ENCODE measurements at regions not wholly inside any gene's neighbourhood (a gene's known extent, or its start where the extent isn't known, plus 50 kb on each side); places are given as distances from the start of the nearest gene placed in this dataset.
A peak's percentile ranks its signal among the peaks of the same experiment; 100 is the strongest.
"Not testable (repeated sequence)": the region's sequence is repeated elsewhere in the genome, so short reads cannot be mapped to it uniquely, and the experiment has no call there.

- H3K9me3 ChIP-seq: no peaks in the 10 kb centered on the region
- ATAC-seq (no peak), DNase-seq (peak; percentile 52)
- H3K4me3 ChIP-seq: no peak overlapping the region
- TF ChIP-seq, protein P1, sequence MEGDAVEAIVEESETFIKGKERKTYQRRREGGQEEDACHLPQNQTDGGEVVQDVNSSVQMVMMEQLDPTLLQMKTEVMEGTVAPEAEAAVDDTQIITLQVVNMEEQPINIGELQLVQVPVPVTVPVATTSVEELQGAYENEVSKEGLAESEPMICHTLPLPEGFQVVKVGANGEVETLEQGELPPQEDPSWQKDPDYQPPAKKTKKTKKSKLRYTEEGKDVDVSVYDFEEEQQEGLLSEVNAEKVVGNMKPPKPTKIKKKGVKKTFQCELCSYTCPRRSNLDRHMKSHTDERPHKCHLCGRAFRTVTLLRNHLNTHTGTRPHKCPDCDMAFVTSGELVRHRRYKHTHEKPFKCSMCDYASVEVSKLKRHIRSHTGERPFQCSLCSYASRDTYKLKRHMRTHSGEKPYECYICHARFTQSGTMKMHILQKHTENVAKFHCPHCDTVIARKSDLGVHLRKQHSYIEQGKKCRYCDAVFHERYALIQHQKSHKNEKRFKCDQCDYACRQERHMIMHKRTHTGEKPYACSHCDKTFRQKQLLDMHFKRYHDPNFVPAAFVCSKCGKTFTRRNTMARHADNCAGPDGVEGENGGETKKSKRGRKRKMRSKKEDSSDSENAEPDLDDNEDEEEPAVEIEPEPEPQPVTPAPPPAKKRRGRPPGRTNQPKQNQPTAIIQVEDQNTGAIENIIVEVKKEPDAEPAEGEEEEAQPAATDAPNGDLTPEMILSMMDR (IDR thresholded peaks at IDR 0.05): no peak
- H3K27me3 ChIP-seq: no peaks in the 10 kb centered on the region
- intact Hi-C loops (cut with DNase I): no loop called here
- H3K4me1 ChIP-seq: peaks cover 74% of the 10 kb centered on the region
- H3K36me3 ChIP-seq: no peaks in the 10 kb centered on the region
- no peak overlapping the region for H3K27ac ChIP-seq
Measured at GRCh38 chr1:234914606-234915290, 213.9 kb downstream of the TOMM20 start.

- H3K27me3 ChIP-seq: no peaks in the 10 kb centered on the region
- no peak for DNase-seq
- no peaks in the 10 kb centered on the region for H3K36me3 ChIP-seq
- peaks cover 64% of the 10 kb centered on the region for H3K4me1 ChIP-seq
- TF ChIP-seq, protein P1 (IDR thresholded peaks at IDR 0.05): no peak
- peak overlapping the region; percentile 66 for H3K27ac ChIP-seq
- ATAC-seq: no peak
- intact Hi-C loops (cut with DNase I): no loop called here
- no peak overlapping the region for H3K4me3 ChIP-seq
- H3K9me3 ChIP-seq: no peaks in the 10 kb centered on the region
Measured at GRCh38 chr1:234913771-234914170, 214.9 kb downstream of the TOMM20 start.

DNA sequence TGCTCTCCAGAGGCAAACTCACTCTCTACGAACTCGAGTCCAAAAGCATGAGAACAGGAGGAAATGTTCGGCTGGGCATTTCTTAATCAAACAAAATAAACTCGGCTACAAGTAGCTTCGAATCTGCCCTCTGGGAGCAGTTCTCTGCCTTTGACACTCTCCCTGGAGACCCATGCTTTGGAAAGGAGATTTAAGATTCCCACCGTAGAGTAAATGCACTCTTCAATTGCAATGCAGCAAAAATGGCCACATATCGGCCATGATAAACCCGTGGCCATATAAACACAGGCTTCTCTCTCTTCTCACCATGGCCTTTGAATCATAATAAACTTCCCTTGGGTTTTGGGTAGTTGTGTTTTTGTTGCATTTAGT, 215.4 kb downstream of the TOMM20 start:
- no peak for ATAC-seq
- TF ChIP-seq, protein P1 (IDR thresholded peaks at IDR 0.05): no peak
- intact Hi-C loops (cut with DNase I): no loop called here
- peak overlapping the region; percentile 66 for H3K27ac ChIP-seq
- no peaks in the 10 kb centered on the region for H3K9me3 ChIP-seq
- no peaks in the 10 kb centered on the region for H3K36me3 ChIP-seq
- no peak for DNase-seq
- H3K4me3 ChIP-seq: no peak overlapping the region
- H3K27me3 ChIP-seq: no peaks in the 10 kb centered on the region
- peaks cover 63% of the 10 kb centered on the region for H3K4me1 ChIP-seq

DNA sequence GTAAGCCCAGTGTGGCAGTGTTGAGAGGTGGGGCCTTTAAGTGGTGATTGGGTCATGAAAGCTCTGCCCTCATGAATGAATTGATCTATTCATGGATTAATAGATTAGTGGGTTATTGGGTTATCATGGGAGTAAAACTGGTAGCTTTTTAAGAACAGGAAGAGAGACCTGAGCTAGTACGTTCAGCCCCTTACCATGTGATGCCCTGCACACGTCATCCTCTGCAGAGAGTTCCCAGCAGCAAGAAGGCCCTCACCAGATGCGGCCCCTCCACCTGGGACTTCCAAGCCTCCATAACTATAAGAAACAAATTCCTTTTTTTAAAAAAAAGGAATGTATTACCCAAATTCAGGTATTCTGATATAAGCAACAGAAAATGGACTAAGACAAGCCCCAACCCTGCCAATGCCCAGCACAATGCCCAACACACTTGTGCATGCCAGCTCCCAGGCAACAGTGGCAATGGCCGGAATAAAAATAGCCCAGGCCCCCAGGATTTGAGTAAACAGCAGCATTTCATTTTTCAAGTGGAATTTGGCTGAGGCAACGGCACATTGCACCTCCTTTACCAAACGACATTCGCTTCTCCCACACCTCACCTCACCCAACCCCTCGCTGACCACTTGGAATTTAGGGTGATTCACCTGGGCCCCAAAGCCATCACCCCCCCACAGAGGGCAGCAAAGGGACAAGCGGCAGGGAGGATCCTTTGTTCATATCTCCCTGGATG, 215.9 kb downstream of the TOMM20 start:
- peak; percentile 72 for DNase-seq

DNA sequence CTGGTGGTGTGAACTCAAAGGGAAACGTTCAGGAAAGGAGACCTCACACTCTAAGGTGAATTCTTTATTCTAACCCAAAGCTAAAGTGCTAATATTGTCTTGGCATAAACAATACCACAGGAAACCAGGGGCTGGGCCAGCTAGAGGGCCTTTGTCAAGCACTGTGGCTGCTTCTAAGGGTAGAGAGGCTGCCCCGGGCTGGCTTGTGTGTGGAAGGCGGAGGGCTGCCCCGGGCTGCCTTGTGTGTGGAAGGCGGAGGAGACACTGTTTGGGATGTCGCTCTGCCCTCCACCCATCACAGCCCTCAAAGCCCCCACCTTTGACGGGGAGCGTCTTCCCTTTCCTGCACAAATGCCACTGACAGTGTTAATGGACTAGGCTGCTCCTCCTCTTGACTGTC, 216.8 kb downstream of the TOMM20 start:
- Histone ChIP-seq H3K4me3 (no peak overlapping the region), H3K36me3 (no peaks in the 10 kb centered on the region), H3K4me1 (peaks cover 62% of the 10 kb centered on the region), H3K27ac (peak overlapping the region; percentile 66), H3K9me3 (no peaks in the 10 kb centered on the region), H3K27me3 (no peaks in the 10 kb centered on the region)
- ATAC-seq (peak; percentile 43), DNase-seq (peak; percentile 59)
- intact Hi-C loops (cut with DNase I): no loop called here
- TF ChIP-seq, protein P1 (IDR thresholded peaks at IDR 0.05): no peak

More for the DNA sequence above, 215.9 kb downstream of the TOMM20 start:
- Histone ChIP-seq H3K4me3 (no peak overlapping the region), H3K9me3 (no peaks in the 10 kb centered on the region), H3K36me3 (no peaks in the 10 kb centered on the region), H3K4me1 (peaks cover 62% of the 10 kb centered on the region), H3K27ac (peak overlapping the region; percentile 66), H3K27me3 (no peaks in the 10 kb centered on the region)
- intact Hi-C loops (cut with DNase I): no loop called here
- peak; percentile 75 for ATAC-seq
- TF ChIP-seq, protein P1 (IDR thresholded peaks at IDR 0.05): peak; percentile 17

GRCh38 chr1:234911136-234911535, 217.5 kb downstream of the TOMM20 start:
- ATAC-seq; H3K4me3 ChIP-seq; DNase-seq; H3K9me3 ChIP-seq; H3K36me3 ChIP-seq; H3K27me3 ChIP-seq; intact Hi-C loops (cut with DNase I): not testable (repeated sequence)
- Histone ChIP-seq H3K27ac (peak overlapping the region; percentile 66), H3K4me1 (peaks cover 58% of the 10 kb centered on the region)
